ENCODE measurements at regions not wholly inside any gene's neighbourhood (a gene's known extent, or its start where the extent isn't known, plus 50 kb on each side); places are given as distances from the start of the nearest gene placed in this dataset.

DNA sequence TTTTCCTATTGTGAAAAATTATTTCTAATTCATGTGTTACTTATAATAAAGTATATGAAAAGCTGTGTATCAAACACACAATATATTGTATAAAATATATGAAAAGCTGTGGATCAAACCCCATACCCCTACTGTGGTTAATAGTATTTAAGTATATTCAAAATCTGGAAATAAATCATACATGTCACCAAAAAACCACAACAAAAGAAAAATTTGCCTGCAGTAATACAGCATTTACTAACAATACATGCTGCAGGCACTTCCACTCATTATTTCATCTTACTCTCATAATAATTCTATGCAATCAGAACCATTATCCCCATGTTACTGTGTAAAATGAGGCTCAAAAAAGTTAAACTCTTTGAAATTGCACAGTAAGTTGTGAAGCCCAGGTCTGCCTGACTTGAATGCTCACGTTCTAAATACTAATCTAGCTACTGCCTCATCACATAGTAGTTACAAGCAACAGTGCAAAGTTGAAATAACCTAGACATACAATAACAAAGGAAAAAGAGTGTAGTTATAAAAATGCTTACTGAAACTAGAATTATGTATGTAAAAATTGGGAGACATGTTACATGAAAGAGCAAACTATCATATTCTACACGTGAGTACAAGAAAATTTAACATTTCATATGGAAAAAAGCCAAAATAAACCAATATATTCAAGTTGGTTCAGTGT is 61.7 kb downstream of the FAM217A start:
- H3K4me3 ChIP-seq (replicated peaks; ENCODE audit: low read depth, low read length) = peak overlapping the region; percentile 80
- DNase-seq (ENCODE audit: low read depth) = no peak
- TF ChIP-seq, protein P1, sequence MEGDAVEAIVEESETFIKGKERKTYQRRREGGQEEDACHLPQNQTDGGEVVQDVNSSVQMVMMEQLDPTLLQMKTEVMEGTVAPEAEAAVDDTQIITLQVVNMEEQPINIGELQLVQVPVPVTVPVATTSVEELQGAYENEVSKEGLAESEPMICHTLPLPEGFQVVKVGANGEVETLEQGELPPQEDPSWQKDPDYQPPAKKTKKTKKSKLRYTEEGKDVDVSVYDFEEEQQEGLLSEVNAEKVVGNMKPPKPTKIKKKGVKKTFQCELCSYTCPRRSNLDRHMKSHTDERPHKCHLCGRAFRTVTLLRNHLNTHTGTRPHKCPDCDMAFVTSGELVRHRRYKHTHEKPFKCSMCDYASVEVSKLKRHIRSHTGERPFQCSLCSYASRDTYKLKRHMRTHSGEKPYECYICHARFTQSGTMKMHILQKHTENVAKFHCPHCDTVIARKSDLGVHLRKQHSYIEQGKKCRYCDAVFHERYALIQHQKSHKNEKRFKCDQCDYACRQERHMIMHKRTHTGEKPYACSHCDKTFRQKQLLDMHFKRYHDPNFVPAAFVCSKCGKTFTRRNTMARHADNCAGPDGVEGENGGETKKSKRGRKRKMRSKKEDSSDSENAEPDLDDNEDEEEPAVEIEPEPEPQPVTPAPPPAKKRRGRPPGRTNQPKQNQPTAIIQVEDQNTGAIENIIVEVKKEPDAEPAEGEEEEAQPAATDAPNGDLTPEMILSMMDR (IDR thresholded peaks at IDR 0.05; ENCODE audit: low read length, missing control alignments) = no peak

DNA sequence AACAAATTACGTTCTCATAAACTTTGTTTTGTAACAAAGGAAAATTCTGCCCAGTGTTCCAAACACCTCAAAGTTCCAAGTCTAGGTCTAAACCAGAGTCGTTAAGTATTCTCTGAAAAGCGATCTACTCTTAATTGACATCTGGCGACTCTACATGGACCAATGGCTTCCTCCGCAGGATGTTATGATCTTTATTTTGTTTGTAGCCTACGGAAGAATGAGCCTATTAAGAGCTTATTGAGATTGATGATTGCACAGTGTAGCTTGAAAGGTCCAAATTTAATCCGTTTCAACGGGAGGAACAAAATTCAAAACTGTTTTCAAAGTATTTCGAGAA is 61.1 kb downstream of the FAM217A start:
- TF ChIP-seq, protein P1 (IDR thresholded peaks at IDR 0.05; ENCODE audit: low read length, missing control alignments) = no peak
- H3K4me3 ChIP-seq (replicated peaks; ENCODE audit: low read depth, low read length) = peak overlapping the region; percentile 80
- peak; percentile 51 for DNase-seq (ENCODE audit: low read depth)

DNA sequence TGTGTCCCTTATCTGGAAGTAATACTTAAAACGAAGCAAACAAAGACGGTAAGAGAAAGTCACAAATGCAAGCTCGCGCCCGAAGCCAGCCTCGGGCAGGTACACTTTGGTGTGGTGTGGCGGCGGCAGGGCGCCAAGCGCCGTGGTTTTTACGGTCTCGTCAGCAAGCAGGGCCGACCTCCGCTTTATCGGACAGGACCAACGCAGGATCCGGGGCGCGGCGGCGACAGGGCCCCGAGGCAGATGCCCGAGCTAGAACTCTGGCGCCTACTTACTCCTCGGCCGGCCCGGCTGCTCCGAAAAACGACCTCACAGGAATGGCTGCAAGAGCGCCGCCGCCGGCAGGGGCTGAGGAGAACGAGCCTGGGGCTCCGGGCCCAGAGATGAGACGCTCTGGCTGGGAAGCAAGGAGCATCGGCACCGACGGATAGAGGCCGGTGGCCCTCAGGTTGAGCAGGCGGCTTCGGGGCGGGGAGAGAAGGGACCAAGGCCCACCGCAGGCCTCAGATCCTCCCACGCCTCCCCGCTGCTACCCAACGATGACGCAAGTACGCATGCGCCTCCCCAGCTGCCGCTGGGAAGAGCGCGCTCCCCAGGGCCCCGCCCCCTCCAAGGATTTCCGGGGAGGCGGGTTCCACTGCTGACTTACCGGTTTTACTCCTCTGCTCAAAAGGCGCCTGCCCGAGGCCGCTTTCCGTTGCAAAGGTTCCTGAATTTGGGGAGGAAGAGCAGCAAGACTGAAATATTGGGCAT is 60.6 kb downstream of the FAM217A start:
- TF ChIP-seq, protein P1 (IDR thresholded peaks at IDR 0.05; ENCODE audit: low read length, missing control alignments) = peak; percentile 39
- DNase-seq (ENCODE audit: low read depth) = peak; percentile 97
- peak overlapping the region; percentile 80 for H3K4me3 ChIP-seq (replicated peaks; ENCODE audit: low read depth, low read length)

Data from fibroblast of pulmonary artery (primary cell).